ENCODE measurements at regions not wholly inside any gene's neighbourhood (a gene's known extent, or its start where the extent isn't known, plus 50 kb on each side); places are given as distances from the start of the nearest gene placed in this dataset.

GRCh38 chr5:163260961-163261360 lies 176.4 kb upstream of the CCNG1 start:
- TF ChIP-seq CTCF (IDR thresholded peaks at IDR 0.05), result no peak
- TF ChIP-seq POLR2A (IDR thresholded peaks at IDR 0.05), result no peak
